ENCODE measurements at regions not wholly inside any gene's neighbourhood (a gene's known extent, or its start where the extent isn't known, plus 50 kb on each side); places are given as distances from the start of the nearest gene placed in this dataset.

DNA sequence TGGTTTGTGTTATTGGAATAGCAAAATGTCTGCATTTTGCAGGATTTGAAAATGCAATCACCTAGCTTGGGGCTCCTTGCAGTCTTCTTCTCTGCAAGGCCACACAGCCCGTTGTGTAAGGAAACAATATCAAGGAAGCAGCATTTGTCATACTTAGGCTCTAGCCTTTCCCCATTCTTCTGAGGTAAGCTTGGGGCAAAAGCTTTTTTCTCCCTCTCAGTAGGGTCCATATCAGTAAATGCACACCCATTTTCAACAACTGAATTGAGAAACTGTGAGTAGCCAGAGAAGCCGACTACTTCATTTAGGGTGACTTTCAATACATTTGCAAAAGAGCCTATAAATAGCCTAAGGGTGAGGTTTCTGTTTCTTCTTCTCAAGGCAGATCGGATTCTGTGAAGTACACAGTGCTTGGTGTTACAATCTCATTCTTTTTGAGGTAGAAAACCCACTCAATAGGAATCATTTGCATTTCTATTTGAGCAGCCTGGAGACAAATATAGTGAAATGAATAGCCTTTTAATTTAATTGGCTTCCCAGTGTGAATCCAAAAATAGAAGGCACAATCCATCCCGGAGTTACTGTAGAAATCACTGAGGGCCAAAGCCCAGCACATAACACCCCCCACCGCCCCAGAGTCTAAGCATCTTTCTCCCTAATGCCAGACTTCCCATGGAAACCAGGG lies 61.8 kb downstream of the BTBD3 start (continued):
- TF ChIP-seq, protein P1, sequence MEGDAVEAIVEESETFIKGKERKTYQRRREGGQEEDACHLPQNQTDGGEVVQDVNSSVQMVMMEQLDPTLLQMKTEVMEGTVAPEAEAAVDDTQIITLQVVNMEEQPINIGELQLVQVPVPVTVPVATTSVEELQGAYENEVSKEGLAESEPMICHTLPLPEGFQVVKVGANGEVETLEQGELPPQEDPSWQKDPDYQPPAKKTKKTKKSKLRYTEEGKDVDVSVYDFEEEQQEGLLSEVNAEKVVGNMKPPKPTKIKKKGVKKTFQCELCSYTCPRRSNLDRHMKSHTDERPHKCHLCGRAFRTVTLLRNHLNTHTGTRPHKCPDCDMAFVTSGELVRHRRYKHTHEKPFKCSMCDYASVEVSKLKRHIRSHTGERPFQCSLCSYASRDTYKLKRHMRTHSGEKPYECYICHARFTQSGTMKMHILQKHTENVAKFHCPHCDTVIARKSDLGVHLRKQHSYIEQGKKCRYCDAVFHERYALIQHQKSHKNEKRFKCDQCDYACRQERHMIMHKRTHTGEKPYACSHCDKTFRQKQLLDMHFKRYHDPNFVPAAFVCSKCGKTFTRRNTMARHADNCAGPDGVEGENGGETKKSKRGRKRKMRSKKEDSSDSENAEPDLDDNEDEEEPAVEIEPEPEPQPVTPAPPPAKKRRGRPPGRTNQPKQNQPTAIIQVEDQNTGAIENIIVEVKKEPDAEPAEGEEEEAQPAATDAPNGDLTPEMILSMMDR (IDR thresholded peaks at IDR 0.05; ENCODE audit: low read depth, low read length, missing input control), result no peak
- no peak for TF ChIP-seq SP1 (IDR thresholded peaks at IDR 0.05)
- no peak for TF ChIP-seq EGR1 (IDR thresholded peaks at IDR 0.05; ENCODE audit: low read depth in 2 of 2)

DNA sequence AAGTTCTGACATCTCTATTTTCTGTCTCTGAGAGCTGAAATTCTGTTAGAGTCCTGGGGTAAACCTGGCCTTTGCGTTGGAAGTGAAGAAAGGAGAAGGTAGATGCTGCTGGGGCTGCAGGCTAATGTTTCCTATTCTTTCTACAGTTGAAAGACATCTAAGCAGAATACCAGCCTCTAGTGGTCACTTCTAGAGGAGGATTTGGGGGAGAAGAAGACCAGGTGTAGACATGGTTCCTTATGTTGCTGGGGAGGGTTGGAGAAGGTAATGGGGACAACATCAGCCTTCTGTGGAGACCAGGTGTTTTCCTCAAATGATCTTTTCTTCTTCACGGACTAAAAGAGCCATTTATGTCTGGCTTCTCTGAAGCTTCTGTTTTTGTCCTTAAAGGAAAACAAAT lies 62.6 kb downstream of the BTBD3 start:
- Histone ChIP-seq H3K9me3 (ENCODE audit: control insufficient read depth in 4 of 4, low read length in 3 of 4) (no peaks in the 10 kb centered on the region), H3K27me3 (ENCODE audit: control insufficient read depth in 4 of 4, insufficient read depth in 4 of 4, low read length in 3 of 4) (no peaks in the 10 kb centered on the region), H3K9ac (ENCODE audit: low read depth in 1 of 2, low read length in 2 of 2) (no peak overlapping the region), H3K36me3 (ENCODE audit: control insufficient read depth in 4 of 4, insufficient read depth in 3 of 4, low read depth in 1 of 4, low read length in 3 of 4) (no peaks in the 10 kb centered on the region), H3K4me3 (ENCODE audit: low read depth in 1 of 3, low read length in 3 of 3) (no peak overlapping the region), H3K27ac (ENCODE audit: low read depth in 1 of 2, low read length in 2 of 2) (no peak overlapping the region), H3K4me1 (ENCODE audit: control insufficient read depth in 4 of 4, insufficient read depth in 4 of 4, low read length in 3 of 4) (peaks cover 0 to 4% (median 0%) of the 10 kb centered on the region in 4 donors)
- no peak for DNase-seq (ENCODE audit: low spot score)
- no peak for TF ChIP-seq FOXA1 (IDR thresholded peaks at IDR 0.05)
- no peak for TF ChIP-seq GABPA (IDR thresholded peaks at IDR 0.05 in 1 of 2, conservative IDR thresholded peaks at IDR 0.05 in 1 of 2)
- TF ChIP-seq, protein P2, sequence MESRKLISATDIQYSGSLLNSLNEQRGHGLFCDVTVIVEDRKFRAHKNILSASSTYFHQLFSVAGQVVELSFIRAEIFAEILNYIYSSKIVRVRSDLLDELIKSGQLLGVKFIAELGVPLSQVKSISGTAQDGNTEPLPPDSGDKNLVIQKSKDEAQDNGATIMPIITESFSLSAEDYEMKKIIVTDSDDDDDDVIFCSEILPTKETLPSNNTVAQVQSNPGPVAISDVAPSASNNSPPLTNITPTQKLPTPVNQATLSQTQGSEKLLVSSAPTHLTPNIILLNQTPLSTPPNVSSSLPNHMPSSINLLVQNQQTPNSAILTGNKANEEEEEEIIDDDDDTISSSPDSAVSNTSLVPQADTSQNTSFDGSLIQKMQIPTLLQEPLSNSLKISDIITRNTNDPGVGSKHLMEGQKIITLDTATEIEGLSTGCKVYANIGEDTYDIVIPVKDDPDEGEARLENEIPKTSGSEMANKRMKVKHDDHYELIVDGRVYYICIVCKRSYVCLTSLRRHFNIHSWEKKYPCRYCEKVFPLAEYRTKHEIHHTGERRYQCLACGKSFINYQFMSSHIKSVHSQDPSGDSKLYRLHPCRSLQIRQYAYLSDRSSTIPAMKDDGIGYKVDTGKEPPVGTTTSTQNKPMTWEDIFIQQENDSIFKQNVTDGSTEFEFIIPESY (IDR thresholded peaks at IDR 0.05), result no peak
- no peak for TF ChIP-seq EGR1 (IDR thresholded peaks at IDR 0.05; ENCODE audit: low read depth in 2 of 2)
- 82% methylated on average over 2 of the region's 2 CpGs for WGBS

DNA sequence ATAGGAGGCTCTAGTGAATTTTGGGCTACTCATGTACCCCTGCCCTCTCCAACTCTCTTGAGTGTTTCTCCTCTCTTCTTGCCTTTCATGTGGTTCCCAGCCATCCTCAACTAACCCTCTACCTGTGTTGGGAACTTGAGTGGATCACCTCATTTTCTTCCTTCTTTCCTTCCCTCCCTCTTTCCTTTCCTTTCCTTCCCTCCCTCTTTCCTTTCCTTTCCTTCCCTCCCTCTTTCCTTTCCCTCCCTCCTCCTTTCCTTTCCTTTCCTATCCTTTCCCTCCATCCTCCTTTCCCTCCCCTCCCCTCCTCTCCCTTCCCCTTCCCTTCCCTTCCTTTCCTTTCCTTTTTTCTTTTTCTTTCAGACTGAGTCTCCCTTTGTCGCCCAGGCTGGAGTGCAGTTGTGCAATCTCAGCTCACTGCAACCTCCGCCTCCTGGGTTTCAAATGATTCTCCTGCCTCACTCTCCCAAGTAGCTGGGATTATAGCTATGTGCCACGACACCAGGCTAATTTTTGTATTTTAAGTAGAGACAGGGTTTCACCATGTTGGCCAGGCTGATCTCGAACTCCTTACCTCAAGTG lies 63.8 kb downstream of the BTBD3 start:
- Histone ChIP-seq H3K36me3 (ENCODE audit: control insufficient read depth in 4 of 4, insufficient read depth in 3 of 4, low read depth in 1 of 4, low read length in 3 of 4) (no peaks in the 10 kb centered on the region), H3K9me3 (ENCODE audit: control insufficient read depth in 4 of 4, low read length in 3 of 4) (no peaks in the 10 kb centered on the region), H3K4me1 (ENCODE audit: control insufficient read depth in 4 of 4, insufficient read depth in 4 of 4, low read length in 3 of 4) (peaks cover 0 to 4% (median 0%) of the 10 kb centered on the region in 4 donors), H3K27me3 (ENCODE audit: control insufficient read depth in 4 of 4, insufficient read depth in 4 of 4, low read length in 3 of 4) (no peaks in the 10 kb centered on the region), H3K27ac (ENCODE audit: low read depth in 1 of 2, low read length in 2 of 2) (no peak overlapping the region), H3K9ac (ENCODE audit: low read depth in 1 of 2, low read length in 2 of 2) (no peak overlapping the region), H3K4me3 (ENCODE audit: low read depth in 1 of 3, low read length in 3 of 3) (no peak overlapping the region)
- no peak for DNase-seq (ENCODE audit: low spot score)
- 89% methylated on average over 4 of the region's 4 CpGs for WGBS
- TF ChIP-seq HNF4A (conservative IDR thresholded peaks at IDR 0.05), result no peak
- TF ChIP-seq, protein P3, sequence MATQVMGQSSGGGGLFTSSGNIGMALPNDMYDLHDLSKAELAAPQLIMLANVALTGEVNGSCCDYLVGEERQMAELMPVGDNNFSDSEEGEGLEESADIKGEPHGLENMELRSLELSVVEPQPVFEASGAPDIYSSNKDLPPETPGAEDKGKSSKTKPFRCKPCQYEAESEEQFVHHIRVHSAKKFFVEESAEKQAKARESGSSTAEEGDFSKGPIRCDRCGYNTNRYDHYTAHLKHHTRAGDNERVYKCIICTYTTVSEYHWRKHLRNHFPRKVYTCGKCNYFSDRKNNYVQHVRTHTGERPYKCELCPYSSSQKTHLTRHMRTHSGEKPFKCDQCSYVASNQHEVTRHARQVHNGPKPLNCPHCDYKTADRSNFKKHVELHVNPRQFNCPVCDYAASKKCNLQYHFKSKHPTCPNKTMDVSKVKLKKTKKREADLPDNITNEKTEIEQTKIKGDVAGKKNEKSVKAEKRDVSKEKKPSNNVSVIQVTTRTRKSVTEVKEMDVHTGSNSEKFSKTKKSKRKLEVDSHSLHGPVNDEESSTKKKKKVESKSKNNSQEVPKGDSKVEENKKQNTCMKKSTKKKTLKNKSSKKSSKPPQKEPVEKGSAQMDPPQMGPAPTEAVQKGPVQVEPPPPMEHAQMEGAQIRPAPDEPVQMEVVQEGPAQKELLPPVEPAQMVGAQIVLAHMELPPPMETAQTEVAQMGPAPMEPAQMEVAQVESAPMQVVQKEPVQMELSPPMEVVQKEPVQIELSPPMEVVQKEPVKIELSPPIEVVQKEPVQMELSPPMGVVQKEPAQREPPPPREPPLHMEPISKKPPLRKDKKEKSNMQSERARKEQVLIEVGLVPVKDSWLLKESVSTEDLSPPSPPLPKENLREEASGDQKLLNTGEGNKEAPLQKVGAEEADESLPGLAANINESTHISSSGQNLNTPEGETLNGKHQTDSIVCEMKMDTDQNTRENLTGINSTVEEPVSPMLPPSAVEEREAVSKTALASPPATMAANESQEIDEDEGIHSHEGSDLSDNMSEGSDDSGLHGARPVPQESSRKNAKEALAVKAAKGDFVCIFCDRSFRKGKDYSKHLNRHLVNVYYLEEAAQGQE (IDR thresholded peaks at IDR 0.05), result no peak
- no peak for TF ChIP-seq FOXA2 (IDR thresholded peaks at IDR 0.05)
- TF ChIP-seq GABPA (IDR thresholded peaks at IDR 0.05 in 1 of 2, conservative IDR thresholded peaks at IDR 0.05 in 1 of 2), result no peak
- TF ChIP-seq, protein P1 (IDR thresholded peaks at IDR 0.05; ENCODE audit: low read depth, low read length, missing input control), result no peak
- no peak for TF ChIP-seq HNF4G (IDR thresholded peaks at IDR 0.05)
- no peak for TF ChIP-seq EGR1 (IDR thresholded peaks at IDR 0.05; ENCODE audit: low read depth in 2 of 2)
- TF ChIP-seq, protein P2 (IDR thresholded peaks at IDR 0.05), result no peak
- no peak for TF ChIP-seq NR2F2 (IDR thresholded peaks at IDR 0.05)
- TF ChIP-seq, protein P4, sequence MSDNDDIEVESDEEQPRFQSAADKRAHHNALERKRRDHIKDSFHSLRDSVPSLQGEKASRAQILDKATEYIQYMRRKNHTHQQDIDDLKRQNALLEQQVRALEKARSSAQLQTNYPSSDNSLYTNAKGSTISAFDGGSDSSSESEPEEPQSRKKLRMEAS (IDR thresholded peaks at IDR 0.05), result no peak
- no peak for TF ChIP-seq FOXA1 (IDR thresholded peaks at IDR 0.05)
